ENCODE measurements at regions not wholly inside any gene's neighbourhood (a gene's known extent, or its start where the extent isn't known, plus 50 kb on each side); places are given as distances from the start of the nearest gene placed in this dataset.

- H3K4me3 ChIP-seq (ENCODE audit: low read depth, low read length) = no peak overlapping the region
- no peak for DNase-seq (ENCODE audit: low read depth)
- no peak for TF ChIP-seq CTCF (IDR thresholded peaks at IDR 0.05; ENCODE audit: insufficient read depth, low read depth, low read length)
These were observed 142.2 kb upstream of the UMPS start for GRCh38 chr3:124588036-124588435.

GRCh38 chr3:124588794-124589193, 141.5 kb upstream of the UMPS start:
- DNase-seq (ENCODE audit: low read depth) = no peak
- no peak overlapping the region for H3K4me3 ChIP-seq (ENCODE audit: low read depth, low read length)
- no peak for TF ChIP-seq CTCF (IDR thresholded peaks at IDR 0.05; ENCODE audit: insufficient read depth, low read depth, low read length)

- no peak overlapping the region for H3K4me3 ChIP-seq (ENCODE audit: low read depth, low read length)
- no peak for TF ChIP-seq CTCF (IDR thresholded peaks at IDR 0.05; ENCODE audit: insufficient read depth, low read depth, low read length)
- no peak for DNase-seq (ENCODE audit: low read depth)
These were observed 138.6 kb upstream of the UMPS start for GRCh38 chr3:124591699-124592098.

GRCh38 chr3:124592658-124593441, 137.4 kb upstream of the UMPS start:
- no peak overlapping the region for H3K4me3 ChIP-seq (ENCODE audit: low read depth, low read length)
- DNase-seq (ENCODE audit: low read depth) = no peak
- no peak for TF ChIP-seq CTCF (IDR thresholded peaks at IDR 0.05; ENCODE audit: insufficient read depth, low read depth, low read length)

GRCh38 chr3:124593442-124593829, 136.8 kb upstream of the UMPS start:
- TF ChIP-seq CTCF (IDR thresholded peaks at IDR 0.05; ENCODE audit: insufficient read depth, low read depth, low read length) = no peak
- no peak for DNase-seq (ENCODE audit: low read depth)
- no peak overlapping the region for H3K4me3 ChIP-seq (ENCODE audit: low read depth, low read length)

GRCh38 chr3:124594581-124594980, 135.7 kb upstream of the UMPS start:
- no peak for DNase-seq (ENCODE audit: low read depth)
- H3K4me3 ChIP-seq (ENCODE audit: low read depth, low read length) = no peak overlapping the region
- TF ChIP-seq CTCF (IDR thresholded peaks at IDR 0.05; ENCODE audit: insufficient read depth, low read depth, low read length) = no peak

GRCh38 chr3:124597273-124597672, 133.0 kb upstream of the UMPS start:
- DNase-seq (ENCODE audit: low read depth) = no peak
- TF ChIP-seq CTCF (IDR thresholded peaks at IDR 0.05; ENCODE audit: insufficient read depth, low read depth, low read length) = no peak
- no peak overlapping the region for H3K4me3 ChIP-seq (ENCODE audit: low read depth, low read length)
